ENCODE measurements at regions not wholly inside any gene's neighbourhood (a gene's known extent, or its start where the extent isn't known, plus 50 kb on each side); places are given as distances from the start of the nearest gene placed in this dataset.
"Not testable (repeated sequence)": the region's sequence is repeated elsewhere in the genome, so short reads cannot be mapped to it uniquely, and the experiment has no call there.

DNA sequence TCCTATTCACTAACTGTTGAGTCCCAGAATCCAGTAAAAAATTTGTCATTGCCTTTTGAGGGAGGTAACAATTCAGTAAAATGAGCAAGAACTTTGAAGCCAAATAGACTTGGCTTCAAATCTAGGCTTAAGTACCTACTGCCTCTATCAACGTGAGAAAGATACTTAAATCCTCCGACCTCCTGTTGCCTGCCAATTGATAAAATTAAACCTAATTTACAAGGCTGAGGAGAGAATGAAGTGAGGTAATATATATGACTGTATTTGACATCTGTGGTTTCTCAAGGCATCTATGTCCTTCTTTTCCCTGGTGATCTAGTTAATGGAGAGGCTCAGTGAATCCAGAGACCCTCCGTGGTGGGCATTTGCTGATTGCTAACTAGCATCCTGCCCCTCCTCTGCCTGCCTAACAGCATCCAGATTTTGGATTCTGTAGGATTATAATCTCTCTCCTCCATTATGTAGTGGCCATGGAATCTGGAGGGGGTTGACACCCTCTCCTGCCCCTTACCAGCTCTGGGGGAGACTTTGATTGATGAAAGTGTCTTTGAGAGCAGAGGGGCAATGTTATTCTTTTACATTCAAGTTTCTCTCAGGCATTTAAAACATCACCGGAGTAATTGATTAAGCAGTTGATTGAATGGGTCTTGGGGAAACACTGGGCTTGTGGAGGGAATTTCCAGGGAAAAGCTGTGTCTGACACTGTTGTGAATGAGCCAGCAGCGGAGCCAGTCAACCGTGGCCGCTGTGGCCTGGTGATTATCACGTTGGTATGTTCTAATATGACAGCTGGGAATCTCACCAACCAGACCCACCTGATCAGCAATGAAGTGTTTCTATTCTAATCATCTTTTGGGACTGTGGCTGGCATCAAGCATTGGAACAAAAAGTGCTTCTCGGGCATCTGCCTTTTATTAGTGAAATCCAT lies 140.7 kb upstream of the FAM78B start:
- no peak for DNase-seq

DNA sequence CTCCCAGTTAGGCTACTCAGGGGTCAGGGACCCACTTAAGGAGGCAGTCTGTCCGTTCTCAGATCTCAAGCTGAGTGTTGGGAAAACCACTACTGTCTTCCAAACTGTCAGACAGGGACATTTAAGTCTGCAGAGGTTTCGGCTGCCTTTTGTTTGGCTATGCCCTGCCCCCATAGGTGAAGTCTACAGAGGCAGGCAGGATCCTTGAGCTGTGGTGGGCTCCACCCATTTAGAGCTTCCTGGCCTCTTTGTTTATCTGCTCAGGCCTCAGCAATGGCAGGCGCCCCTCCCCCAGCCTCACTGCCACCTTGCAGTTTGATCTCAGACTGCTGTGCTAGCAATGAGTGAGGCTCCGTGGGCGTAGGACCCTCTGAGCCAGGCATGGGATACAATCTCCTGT lies 149.5 kb upstream of the FAM78B start:
- DNase-seq: not testable (repeated sequence)

DNA sequence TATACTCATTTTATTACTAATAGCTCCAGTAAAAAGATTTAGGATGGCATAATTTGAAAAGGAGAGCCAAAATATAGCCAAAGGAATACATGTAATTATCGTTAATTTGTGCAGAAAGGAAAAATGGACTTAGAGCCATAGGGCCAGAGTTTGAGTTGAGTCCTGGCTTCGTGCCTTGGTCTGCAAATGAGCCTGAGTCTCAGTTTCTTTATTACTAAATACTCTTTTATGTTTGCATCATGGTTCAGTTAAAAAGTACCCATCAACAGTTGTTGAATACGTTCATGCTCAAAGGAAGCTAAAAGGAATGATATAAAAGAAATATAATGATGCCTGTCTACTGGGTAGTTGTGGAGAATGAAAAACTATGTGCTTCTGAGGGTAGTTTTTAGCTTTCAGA lies 155.7 kb upstream of the FAM78B start:
- no peak for DNase-seq

DNA sequence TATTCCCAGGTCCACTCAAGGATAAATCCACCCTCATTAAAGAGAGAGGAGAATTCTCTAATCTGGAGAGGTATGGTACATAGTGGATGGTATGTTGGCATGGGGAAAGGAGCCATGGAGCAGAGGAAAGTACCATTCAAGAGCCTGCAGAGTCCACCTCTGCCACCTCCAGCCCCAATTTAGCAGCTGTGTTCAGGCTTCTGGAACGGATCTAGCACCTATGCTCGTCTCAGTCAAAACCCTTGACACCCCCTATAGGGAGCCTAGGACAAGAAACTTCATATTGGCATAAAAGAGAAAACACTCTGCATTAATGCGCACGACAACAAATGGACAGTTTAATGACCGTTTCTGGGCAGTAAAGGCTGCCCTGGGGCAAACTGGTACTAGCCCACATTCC lies 161.1 kb upstream of the FAM78B start:
- no peak for DNase-seq

DNA sequence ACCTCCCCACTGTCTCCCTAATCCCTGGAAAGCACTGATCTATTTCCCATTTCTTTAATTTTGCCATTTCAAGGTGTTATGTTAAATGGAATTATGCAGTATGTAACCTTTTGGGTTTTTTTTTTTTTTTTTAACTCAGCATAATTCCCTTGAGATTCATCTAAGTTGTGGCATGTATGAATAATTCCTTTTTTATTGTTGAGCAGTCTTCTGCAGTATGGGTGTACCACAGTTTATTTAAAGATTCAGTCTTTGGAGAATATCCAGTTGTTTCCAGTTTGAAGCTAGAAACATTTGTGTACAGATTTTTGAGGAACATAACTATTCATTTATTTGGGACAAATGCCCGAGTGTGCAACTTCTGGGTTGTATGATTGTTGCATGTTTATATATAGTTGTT lies 162.2 kb upstream of the FAM78B start:
- no peak for DNase-seq

DNA sequence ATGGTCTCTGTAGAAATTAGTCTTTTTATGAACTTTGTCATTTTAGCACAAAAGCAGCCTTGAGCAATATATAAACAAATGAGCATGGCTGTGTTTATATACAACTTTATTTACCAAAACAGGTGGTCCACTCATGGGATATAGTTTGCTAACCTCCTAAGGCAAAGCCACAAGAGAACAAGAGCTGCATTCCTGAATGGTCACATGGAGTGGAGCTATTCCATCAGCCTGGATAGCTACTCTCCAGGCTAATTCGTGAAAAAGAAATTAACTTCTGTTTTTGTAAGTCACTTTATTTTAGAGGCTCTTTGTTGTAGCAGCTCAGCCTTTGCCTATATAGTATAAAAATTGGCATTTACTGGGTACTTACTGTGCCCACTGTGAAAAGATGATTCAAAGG lies 163.3 kb upstream of the FAM78B start:
- DNase-seq: no peak

DNA sequence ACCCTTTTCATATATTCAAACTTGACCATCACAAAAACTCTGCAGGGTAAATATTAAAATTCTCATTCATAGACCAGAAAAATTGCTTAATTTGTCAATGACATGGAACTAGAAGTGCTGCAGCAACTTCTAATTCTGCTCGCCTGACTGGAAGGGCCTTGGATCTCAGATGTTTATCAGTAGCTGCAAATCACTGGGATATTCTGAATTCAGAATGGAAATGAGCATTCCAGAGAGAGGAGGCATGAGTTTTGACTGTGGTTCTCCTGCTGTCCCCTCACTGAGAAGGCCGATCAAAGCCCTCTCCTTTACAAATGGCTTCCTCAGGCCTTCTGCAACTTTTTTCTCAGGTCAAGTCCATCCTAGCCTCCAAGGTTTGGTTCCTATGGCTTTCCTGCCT lies 171.3 kb upstream of the FAM78B start:
- DNase-seq: no peak

DNA sequence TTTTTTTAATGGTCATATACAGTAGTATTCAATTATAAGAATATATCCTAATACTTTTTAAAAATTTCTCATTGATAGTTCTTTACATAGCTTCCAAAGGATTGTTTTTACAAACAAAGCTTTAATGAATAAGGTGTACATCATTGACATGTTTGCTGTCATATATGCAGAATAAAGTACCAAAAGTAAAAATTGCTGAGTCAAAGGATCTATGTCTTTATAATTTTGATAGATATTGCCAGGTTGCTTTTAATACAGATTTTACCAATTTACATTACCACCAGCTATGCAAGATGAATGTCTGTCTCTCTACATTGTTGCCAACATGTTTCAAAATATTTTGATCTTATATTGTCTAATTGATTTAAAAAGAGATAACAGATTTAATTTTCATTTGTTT lies 173.9 kb upstream of the FAM78B start:
- no peak for DNase-seq

DNA sequence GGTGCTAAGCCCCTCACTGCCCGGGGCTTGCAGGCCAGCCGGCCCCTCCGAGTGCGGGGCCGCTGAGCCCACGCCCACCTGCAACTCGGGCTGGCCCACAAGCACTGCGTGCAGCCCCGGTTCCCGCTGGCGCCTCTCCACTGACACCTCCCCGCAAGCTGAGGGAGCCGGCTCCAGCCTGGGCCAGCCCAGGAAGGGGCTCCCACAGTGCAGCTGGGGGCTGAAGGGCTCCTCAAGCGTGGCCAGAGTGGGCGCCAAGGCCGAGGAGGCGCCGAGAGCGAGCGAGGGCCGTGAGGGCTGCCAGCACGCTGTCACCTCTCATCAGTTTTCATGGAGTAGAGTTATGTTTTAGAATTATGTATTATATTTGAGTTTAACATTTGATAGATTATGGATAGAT lies 176.5 kb upstream of the FAM78B start:
- DNase-seq: no peak

DNA sequence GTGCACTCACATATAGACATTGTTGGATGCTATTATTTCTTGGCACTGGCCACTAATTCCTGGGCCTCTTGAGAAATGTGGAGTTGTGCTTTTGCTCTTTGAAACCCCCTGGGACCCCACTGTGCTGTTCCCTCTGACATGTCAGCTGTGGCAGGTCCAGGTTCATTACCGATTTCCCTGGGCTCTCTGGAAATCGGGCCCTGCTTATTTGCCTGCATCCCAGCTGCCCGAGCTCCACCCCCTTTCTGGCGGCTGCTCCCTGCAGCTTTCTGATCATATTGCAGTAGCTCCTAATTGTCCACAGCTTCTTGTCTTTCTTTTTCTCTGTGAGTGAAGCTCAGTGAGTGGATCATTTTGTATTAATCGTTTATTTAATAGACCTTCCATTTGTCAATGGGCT lies 183.7 kb upstream of the FAM78B start:
- DNase-seq: no peak

DNA sequence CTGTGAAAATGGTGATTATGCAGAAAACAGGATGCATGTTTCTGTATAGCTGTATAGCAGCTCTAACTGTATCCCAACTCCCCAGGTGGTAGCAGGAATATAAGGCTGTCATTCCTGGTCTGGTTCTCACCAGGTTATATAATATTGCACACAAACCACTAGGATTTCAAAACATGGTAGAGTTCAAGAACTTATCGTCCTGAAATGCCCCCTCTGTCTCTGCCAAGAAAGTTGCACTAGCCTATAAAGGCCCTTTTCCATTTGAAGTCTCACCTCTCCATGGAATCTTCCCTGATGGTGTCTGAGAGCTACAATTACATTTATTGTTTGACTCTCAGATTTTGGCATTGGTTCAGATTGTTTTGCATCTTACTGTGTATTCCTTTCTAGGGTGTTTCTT lies 184.9 kb upstream of the FAM78B start:
- DNase-seq: no peak

DNA sequence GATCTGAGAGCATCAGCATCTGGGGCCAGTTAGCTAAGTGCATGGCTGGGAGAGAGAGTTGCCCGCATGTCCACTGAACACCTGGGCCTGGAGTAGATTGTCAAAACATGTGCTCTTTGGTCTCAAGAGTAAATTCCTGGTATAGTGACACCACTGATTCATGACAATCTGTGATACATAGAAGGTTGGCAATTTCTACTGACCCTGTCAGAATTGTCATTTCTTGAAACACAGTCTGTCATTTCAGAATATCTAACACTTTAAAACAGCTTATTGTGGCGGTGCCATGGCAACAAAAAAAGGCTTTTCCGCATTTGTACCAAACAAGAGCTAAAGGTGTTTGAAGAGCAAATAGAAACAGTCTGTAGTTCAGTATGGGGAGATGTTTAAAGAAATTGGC lies 186.4 kb upstream of the FAM78B start:
- no peak for DNase-seq

DNA sequence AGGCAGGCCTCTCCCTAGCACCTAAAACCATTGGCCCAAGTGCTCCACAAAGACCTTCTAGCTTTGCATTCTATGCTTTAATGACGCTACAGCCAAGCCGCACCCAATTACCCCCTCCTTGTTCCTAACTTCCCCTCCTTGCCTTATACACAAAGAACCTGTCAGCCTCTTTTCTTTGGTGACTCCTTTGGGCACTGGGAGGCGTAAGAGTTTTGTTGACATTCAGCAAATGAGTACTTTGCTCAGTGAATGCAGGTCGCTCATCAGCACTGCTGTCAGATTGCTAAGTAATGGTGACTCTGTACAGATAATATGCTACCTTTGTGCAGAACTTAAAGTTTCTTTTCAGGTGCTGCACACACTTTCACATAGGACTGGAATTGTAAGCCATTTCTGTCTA lies 187.6 kb upstream of the FAM78B start:
- no peak for DNase-seq

DNA sequence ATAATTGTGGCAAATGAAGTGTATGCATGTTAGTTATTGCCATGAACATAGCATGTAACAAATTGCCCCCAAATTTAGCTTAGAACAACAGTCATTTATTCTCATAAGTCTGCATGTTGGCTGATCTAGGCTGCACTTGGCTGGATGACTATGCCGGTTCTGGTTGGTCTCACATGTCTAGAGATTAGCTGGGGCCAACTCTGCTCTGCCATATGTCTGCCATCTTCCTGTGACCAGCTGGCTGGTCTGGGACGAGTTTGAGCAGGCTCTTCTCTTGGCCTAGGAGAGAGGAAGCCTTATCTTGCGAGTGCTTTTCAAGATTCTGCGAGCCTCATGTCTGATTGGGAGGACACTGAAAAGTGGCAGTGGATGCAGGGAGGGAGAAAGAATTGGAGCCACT lies 198.3 kb upstream of the FAM78B start:
- no peak for DNase-seq

DNA sequence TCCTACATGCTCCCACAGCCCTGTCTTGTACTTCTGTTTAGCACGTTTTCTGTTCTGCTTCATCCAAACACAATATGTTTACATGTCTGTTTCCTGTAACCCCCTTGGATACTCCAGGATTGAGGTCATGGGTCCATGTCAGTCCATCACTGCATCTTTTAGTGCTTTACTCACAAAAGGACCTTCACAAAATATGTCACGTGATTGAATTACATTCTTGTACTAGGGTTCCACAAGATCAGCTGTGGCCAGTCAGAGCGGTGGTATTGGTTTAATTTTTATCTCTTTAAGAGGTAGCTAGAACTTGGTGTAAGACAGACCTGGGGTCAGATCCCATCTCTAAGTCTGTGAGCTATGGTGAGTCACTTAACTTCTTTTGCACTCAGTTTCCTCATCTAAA lies 201.2 kb upstream of the FAM78B start:
- DNase-seq: no peak

DNA sequence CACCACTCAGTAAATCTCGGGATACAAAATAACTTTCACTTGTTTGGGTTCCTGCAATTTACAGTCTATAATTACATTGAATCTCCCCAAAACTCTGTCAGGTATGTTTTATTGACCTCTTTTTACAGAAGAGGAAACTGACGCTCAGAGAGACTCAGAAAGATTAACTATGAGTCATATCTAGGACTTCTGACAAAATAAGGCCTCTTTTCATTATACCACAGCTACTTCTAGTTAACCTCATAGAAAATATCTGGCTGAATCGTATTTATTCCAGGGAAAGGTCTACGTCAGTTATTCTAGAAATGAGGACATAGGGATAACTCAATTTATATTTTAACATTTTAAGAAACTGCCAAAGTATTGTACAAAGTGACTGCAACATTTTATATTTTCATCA lies 211.1 kb upstream of the FAM78B start:
- DNase-seq: no peak

DNA sequence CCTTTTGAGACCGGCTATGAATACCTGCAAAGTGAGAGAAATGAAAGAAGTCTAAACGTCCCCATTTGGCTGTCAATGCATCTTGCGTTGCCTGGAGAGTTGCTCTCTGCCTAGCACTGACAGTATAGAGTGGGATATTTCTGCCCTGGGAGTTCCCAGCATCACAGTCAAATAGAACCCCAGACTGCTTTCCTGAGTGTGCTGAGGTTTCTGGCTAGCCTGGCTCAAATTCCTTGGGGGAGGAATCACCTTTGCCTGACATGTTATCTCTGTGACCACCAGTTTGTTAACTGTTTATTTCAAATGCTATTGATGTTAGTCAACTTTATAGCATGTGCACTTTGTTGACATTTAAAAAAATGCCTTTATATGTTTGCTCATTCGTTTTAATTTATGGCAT lies 212.0 kb upstream of the FAM78B start:
- DNase-seq: no peak

DNA sequence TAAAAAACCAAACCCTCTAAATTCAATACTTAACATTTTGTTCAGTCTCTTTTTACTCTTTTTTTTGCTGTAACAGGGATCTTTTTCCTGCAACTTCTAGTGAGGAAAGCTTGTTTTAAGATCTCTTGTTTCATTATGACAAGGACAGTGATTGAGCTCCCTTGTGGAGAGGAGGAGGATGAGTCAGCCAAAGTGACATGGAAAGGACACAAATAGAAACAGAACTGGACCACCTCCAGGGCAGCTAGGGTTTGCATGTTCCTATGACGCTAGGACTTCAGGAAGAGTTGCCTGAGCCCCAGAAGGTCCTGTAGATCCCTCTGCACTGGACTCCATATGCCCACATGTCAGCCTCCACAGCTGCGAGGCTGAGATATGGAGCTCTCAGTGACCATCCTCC lies 212.6 kb upstream of the FAM78B start:
- no peak for DNase-seq

DNA sequence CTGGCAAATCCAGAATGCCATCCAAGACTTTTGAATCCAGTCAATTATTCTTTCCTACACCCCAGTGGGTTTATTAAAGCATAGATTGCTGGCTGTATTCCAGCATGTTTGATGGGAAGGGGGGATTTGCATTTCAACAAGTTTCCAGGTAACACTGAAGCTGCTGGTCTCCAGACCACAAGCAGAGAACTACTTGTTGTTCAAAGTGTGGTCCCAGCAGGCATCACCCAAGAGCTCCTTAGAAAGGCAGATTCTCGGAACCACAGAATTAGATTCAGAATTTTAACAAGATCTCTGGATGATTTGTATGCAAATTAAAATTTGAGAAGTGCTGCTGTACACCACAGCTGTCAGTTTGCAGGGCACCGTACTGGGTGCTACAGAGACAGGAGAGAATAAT lies 216.3 kb upstream of the FAM78B start:
- no peak for DNase-seq

DNA sequence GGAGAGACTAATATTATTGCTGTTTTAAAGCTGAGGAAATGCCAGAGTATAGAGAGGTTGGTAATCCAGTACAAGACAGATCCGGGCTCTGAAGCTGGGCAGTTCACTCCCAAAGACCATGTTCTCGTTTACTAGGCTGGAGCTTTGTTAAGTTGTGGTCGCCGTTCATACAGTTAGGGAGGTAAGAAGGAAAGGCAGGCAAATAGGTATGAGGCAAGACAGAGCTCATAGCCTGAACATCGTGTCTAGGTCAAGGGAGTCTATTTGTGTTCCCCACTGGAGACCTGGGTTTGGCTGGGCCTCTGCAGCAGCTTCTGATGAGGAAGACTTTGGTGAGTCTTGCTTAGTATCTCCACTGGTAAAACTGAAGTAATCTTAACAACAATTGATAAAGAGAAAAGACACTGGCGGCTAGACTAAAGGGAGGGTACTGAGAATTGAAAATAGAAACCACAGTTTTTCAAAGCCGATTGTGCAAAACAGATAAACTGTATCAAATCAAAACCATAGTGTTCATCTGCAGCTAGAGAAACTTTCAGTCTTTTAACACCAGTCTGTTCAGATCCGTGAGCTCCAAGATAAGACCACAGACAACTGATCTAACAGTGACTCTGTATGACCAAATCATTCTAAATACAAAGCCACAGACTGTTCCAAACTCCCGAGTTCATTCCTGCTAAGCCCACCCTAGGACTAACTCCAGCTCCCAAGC lies 217.0 kb upstream of the FAM78B start:
- DNase-seq: no peak

DNA sequence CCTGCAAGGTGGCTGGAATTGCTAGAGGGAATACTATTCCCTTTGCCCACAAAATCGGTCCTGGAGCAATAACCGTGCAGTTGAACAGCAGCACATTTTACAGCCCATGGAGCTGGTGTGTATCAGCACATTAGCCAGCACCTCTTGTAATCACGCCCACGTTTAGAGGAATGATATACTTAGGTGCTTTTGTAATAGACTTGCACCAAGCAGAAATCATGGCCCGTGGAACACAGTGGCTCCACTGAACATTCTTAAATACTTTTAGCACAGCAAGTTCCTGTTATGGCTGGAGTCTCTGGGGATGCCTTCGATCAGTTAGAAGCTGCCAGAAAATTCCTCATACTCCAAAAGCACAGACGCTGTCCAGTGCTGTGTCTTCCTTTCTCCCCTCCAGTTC lies 218.1 kb upstream of the FAM78B start:
- DNase-seq: no peak

DNA sequence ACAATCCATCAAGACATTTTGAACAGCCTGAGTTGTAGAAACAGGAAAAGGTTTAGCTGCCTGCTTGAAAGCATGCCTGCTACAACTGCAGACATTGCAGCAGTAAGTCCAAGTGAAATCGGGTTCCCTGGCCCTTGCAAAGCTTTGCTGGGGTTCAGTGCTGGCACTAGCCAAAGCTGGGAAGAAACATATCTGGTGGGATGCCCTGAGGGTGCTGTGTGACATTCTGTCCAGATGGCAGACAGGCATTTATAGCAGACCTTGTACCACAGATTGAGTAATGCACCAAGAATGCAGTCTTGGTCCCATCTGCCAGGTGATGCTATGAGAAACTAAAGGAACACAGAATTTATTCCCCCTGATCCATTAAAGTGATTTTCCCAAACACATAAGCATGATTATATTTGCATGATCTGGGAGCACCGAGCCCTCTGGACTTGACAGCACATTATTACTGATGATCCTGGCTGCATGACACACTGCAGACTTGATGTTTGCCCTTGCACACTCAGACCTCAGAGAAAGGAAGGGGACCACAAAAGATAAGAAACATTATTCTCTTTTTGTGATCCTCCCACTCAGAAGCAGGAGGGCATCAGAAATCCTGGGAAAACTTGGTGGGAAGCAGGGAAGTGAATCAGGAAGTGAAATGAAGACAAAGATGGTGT lies 223.7 kb upstream of the FAM78B start:
- no peak for DNase-seq

DNA sequence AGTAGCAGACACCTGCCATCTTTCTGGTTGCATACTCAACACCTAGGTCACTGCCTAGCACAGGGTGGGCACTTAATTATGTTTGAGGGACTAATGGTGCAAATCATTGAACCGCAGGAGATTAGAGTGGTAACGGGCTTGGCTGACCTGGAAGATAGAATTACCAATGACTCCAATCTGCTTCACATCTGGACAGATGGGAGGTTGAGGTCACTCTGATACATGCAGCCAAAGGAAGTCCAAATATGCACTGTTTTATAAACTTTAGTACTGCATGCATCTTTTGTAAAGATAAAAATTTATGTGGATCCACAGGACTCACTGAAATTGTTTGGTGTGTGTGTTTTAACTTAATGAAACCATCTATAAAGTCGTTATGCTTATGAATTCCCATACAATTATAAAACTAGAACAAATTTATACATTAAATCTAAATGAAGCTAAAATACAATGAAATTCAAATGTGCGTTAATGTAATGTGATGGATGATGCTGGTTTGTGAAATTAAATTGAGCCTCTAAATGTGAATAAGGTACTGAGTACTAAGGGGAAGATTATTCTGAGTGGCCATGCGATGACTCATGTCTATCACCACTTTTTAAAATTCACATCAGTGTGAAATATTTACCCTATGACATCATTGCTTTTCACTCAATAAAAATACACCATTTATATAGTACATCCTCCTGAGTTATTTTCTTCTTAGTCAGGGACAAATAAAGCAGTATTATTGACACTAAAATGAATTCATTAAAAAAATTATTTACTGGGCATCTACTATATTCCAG lies 224.7 kb upstream of the FAM78B start:
- no peak for DNase-seq
